Cardiac septum (tissue), 1 donor: ENCODE measurements at regions not wholly inside any gene's neighbourhood (a gene's known extent, or its start where the extent isn't known, plus 50 kb on each side); places are given as distances from the start of the nearest gene placed in this dataset.

Experiments
- DNase-seq: peaks from one replicate; pipeline ENCODE4 v3.0.0-alpha.2; 2020; ENCODE audit warnings: low spot score
- intact Hi-C: fragments of 100-400 bp; cut with DNase I; formaldehyde crosslinking; loops from one replicate; pipeline ENCODE4 v1.14.0; 2022
- donor health status: DM: no; HTN: no; CAD: no.

DNA sequence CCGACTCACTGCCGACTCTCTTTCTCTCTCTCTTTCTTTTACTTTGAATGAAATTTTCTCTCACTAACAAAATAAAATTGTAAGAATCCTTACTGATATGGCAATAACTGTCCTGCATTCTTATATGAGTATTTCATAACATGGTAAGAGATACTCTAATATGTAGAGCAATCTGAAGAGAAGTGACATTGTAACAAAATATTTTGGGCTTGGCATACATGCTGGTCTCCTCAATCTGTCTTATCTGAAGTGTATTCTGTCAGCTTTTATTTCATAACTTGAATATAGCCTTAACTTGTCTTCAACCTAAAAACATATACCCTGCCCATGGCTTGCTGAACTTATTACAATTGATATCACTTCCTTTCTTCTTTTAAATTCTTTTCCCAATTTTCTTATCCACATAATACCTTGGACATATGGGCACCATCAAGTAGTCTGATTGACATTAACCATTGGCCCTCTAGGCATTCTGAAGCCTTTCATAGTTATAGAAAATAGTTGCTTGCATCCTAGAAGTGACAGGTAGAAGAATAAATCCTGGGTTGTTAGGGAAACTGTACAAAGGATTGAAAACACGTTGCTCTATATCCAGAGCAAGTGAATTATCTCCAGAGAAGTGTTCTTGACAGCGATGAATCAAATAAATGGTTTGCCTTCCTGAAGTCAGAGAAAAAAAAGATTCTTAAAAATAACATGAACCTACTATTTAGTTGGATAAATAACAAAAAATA is 537.6 kb upstream of the TYRP1 start:
- intact Hi-C loops, result no loop called here
- no peak for DNase-seq

DNA sequence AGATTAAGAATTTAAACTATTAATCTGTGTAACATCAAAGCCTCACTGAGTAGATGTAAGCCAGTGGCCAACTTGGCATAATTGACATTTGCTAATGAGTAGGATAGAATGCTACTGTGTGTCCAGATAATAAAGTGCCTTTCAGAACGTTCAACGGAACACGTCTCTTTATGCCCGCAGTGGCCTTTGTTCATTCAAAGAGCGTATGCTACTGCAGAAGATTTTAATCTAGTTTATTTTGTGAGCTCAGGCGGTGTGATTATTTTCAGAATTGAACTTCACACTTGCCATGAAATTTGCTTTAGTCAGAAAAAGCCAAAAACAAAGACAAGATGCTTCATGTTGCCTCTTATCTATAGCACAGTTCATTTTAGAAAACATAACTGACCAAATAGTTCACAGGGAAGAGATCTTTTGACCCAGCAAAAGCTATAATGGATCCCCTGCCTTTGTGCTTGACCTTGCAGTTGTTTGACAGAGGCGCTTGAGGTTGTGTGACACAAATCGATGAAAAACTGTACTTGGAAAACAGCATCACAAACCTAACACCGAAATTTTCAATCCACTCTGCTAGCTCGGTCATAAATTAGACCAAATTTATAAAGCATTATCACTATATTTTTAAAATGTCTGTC is 530.9 kb upstream of the TYRP1 start:
- DNase-seq, result no peak
- intact Hi-C loops, result no loop called here

DNA sequence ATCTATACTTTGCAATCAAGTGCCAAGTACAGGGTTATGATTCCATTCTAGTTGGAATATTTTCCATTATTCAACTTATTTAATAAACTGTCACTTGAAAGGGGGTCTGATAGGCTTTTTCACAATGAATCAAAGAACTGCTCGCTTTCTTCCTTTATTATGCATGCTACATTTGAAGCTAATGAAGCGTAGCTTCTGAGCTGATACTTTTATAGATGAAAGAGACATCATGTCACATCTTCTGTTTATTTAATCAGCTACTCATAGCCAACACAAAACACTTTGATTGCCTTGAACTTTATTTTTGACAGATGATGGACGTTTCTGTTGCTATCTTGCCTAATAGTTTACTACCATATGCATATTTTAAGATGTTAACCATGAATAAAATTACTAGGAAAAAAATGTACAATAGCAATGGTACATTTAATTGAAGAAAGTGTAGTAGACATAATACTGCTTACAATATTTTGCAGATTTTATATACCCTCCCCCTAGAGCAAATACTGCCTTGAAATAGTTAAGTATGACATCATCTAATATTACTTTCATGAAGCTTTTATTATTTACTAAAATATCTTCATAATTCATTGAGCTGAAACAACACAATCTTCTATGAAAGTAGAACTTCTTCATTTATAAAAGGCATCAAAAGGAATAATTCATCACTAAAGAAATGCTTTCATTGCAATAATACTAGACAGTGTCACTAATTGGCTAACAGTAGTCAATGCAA is 529.3 kb upstream of the TYRP1 start:
- DNase-seq, result no peak
- intact Hi-C loops, result no loop called here

DNA sequence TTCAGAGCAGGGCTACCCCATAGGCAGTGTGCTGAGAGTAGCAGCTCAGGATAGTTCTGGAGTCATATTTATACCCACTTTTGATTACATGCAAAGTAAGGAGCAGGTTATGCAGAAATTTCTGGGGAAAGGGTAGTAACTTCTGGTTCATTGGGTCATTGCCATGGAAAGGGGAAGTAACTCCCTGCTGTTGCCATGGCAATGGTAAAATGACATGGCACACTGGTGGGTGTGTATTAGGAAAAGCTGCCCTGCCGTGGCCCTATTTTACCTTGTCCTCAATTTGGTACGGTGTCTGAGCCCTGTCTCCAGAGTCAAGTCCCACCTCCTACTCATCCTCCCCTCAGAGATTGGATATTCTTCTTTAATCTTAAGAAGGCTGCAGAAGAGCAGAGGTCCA is 526.7 kb upstream of the TYRP1 start:
- intact Hi-C loops, result no loop called here
- DNase-seq, result no peak

DNA sequence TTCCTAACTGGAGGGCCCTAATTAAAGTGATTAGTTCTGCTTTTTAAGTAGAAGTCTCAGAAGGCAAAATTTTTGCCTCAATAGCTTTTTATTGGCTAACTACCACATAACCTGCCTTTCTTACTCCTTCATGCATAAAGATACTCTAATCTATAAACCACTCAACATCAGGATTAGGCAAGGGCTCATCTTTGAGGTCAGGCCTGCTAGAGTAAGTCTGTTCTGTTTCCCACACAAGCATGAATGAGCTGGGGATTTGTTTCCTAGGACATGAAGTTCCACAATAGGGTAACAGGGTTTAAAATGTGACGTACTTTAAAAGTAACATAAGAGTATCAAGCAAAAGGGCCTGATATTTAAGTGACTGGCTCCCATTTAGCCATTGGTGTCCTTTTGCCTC is 522.7 kb upstream of the TYRP1 start:
- no peak for DNase-seq
- intact Hi-C loops, result no loop called here

DNA sequence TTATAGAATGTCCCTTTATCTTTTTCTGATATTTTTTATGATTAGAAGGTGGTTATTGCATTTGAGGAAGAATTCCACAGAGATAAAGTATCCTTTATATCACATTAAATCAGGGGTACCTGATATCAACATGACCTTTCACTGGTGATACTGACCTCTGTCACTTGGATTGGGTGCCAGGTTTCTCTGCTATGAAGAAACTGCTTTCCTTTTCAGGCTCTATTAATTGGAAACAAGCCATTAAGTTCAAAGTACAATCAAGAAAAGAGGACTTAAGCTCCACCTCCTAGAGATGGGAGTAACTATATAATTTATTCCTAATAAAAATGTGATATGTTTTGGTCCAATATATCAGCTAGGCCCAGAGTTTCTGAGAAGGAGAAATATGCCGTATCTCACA is 514.6 kb upstream of the TYRP1 start:
- intact Hi-C loops, result no loop called here
- no peak for DNase-seq

DNA sequence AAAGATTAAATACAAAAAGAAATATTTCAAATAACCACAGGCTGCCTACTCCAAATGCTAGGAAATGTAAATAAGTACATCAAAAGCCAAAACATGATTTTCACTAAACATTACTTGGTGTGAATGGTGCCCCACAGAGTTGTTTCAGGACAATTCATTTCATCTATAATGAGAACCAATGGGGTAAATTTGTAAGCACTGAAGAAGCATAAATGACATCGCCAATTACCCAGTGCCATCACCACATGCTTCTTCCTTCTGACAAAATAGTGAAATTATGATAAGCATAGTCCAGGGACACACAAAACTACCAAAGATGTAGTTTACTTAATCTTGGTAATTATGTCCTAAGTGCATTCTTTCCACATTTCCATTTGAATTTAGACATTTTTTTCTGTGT is 510.4 kb upstream of the TYRP1 start:
- intact Hi-C loops, result no loop called here
- no peak for DNase-seq

DNA sequence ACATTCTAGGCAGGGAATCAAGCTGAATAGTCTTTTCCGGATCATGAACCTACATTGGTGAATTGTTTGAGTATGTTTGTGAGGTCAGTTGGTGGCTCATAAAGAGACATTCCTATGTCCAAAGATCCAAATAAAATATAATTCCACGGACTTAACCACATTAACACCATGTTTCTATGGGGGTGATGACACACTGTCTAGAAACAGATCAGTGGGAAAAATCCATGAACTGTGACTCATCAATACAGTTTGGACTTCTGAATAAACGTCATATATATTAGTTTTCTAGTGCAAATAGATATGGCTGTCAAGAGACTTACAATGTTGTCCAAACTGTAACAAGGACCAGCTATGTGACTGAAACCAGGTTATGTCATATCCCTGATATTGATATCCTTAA is 509.9 kb upstream of the TYRP1 start:
- no peak for DNase-seq
- intact Hi-C loops, result no loop called here

DNA sequence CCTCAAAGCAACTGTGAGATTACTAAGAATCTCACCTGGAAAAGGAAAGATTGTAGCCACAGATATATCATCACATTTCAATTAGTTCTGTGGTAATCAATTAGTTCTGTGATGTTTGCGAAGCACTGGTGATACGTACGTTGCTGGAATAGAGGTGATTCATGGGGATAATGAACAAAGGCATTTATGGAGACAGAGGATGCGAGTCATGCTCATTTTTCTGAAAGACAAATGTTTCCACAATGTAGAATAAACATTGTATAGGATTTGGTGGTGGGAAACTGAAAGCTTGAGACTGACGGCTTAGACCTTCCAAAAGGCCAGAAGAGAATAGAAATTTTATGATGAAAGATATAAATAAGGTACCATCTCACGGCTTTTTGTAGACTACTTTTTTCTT is 507.3 kb upstream of the TYRP1 start:
- intact Hi-C loops, result no loop called here
- no peak for DNase-seq

DNA sequence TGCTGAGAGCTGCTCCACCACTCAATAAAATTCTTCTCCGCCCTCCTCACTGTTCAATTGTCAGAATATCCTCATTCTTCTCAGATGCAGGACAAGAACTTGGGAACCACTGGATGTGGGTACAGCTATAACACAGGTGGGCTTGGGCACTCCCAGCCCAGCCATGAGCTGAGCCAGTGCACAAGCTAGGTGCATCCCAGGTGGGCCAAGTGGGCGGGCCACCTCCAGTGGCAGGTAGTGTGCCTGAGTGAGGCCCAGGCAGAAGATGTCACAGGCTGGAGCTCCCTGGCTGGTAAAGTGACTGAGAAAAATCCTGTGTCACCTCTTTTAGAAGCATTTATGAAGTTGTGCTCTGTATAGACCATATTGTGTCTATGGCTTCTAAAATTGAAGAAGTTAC is 501.6 kb upstream of the TYRP1 start:
- intact Hi-C loops, result no loop called here
- DNase-seq, result no peak

DNA sequence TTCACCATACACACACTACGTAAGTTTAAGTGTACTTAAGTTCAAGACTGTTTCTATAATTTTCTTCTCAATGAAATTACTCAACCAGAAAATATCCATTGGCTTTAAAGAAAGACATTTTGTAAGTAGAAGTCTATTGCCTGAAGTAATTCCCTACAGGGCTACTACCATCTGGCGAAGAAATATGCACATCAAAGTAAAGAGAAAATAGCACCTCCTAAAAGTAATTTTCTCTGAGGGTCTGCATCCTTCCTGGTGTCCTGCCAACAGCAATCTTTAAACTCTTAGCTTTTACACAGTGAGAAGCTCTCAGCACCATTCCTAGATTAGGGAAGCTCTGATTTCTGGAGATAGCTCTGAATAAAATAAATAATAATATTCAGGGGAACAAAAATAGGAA is 498.5 kb upstream of the TYRP1 start:
- DNase-seq, result no peak
- intact Hi-C loops, result no loop called here

DNA sequence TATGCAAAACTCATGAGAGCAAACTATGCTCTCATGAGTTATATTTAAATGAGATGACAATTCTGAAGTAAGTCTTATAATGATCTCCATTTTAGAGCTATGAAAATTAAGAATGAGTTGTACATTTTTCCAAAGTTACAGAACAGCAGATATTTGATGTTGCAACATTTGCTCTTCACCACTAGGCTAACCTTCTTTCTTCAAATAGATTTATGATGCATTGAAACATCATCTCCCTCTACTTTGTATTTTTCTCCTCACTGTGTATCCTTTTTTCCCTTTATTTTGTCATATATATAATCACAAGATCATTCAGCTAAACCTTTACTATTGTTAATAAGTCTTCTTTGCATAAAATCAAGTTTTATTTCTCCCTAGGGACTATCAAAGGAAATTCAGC is 497.7 kb upstream of the TYRP1 start:
- no peak for DNase-seq
- intact Hi-C loops, result no loop called here

DNA sequence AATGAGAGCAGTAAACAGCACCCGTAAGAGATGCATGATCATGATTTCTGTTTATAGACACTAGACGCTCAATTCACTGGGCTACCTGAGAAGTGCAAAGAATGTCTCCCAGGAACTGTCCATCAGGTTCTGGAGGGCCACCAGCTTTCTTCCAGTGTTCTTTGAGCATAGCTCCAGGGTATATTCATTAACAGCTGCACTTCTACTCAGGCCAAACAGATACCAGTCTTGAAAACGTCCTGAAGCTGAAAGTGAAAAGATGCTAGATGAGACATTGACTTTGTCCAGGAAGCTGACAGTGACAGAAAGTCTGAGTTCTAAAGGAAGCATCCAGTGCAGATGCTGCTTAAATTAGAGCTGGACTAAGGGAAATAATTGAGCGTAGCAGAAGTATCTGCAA is 488.7 kb upstream of the TYRP1 start:
- no peak for DNase-seq
- intact Hi-C loops, result no loop called here

DNA sequence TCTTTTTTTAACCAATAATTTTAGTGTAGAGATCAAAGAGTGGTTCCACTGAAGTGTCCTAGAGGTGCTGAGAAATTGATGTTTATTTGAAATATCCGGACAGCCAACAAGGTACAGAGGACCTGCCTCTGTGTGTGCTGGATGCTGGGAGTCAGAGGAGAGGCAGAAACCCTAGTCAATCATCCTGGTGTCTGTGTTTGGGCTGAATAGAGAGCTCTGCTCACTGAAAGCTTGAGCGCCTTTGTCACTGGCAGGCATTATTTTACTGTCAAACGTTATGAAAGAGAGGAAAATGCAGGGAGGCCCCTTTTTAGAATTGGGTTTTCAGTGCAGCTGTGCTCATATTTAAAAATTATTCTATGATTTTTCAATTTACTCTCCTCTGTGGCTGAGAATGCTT is 480.3 kb upstream of the TYRP1 start:
- DNase-seq, result no peak
- intact Hi-C loops, result no loop called here

DNA sequence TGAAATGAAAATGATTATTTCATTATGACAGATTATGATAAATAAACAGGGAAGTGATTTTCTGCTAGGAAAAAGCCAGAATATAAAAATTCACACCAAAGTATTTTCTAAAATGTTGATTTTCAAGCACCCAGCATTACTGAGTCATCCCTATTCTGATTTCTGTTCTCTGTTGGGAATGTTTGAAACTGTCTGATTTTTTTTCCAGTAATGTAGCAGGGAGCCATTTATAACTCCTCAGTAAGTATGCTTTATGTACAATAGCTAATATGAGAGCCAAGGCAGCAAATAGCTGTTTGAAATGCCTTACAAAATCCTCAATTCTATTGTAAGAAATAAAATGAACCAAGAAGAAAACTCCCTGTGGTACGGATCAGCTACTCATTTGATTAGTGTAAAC is 471.7 kb upstream of the TYRP1 start:
- DNase-seq, result no peak

DNA sequence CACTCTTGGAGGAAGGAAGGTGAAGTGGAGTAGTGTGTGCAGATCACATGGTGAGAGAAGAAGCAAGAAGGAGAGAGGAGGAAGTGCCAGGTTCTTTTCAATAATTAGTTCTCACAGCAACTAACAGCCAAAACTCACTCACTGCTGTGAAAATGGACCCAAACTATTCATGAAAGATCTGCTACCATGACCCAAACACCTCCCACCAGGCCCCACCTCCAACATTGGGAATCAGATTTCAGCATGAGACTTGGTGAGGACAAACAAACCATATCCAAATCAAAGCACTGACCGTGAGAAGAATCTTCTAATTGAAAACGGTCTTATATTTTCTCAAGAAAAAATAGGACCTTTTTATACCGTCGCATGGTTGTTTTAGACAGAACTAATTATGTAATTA is 468.7 kb upstream of the TYRP1 start:
- no peak for DNase-seq
- intact Hi-C loops, result no loop called here

More for the DNA sequence above, 471.7 kb upstream of the TYRP1 start:
- intact Hi-C loops, result no loop called here

DNA sequence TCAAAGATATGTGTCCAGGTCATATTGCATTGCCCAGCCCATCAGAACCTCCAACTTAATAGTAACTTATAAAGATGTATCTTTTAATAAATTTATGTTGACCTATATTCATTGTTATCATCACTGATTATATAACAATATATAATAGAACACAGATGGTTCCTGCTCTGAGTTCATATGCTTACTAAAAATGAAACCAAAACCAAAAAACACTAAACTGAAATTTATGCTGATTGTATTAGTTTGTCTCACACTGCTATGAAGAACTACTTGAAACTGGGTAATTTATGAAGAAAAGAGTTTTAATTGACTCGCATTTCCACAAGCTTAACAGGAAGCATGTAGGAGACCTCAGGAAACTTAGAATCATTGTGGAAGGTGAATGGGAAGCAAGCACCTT is 462.5 kb upstream of the TYRP1 start:
- DNase-seq, result no peak
- intact Hi-C loops, result no loop called here

DNA sequence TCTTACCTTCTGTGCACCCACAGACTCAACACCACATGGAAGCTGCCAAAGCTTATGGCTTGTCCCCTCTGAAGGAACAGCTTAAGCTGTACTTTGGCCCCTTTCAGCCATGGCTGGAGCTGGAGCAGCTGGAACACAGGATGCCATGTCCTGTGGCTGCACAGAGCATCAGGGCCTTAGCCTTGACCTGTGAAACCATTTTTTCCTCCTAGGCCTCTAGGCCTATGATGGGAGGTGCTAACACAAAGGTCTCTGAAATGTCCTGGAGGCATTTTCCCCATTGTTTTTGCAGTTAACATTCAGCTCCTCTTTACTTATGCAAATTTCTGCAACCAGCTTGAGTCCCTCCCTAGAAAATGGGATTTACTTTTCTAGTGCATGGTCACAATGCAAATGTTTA is 461.4 kb upstream of the TYRP1 start:
- intact Hi-C loops, result no loop called here

DNA sequence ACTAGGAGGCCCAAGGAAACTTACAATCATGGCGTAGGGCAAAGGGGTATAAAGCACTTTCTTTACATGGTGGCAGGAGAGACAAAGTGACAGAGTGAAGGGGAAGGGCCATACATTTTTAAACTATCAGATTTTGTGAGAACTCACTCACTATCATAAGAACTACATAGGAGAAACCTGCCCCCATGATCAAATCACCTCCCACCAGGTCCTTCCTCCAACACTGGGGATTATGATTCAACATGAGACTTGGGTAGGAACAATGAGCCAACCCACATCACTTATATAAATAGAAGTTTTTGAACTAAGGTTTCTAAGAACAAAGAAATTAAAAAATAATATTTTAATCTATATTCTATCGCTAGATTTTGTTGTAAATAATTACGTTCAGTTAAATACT is 460.3 kb upstream of the TYRP1 start:
- intact Hi-C loops, result no loop called here
- no peak for DNase-seq

More for the DNA sequence above, 461.4 kb upstream of the TYRP1 start:
- no peak for DNase-seq

DNA sequence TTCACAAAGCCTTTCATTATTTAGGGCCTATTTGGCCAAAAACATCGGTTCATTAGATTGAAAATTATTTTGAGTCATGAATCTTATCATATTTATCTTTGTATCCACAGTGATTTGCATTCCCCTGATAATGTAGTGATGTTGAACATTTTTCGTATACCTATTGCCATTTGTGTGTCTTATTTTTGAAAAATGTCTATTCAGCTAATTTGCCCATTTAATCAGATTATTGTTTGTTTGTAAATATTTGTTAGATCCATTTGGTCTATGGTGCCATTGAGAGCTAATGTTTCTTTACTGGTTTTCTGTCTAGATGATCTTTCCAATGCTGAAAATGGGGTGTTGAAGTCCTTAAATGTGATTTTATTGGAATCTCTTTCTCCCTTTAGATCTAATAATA is 439.2 kb upstream of the TYRP1 start:
- intact Hi-C loops, result no loop called here
- no peak for DNase-seq

DNA sequence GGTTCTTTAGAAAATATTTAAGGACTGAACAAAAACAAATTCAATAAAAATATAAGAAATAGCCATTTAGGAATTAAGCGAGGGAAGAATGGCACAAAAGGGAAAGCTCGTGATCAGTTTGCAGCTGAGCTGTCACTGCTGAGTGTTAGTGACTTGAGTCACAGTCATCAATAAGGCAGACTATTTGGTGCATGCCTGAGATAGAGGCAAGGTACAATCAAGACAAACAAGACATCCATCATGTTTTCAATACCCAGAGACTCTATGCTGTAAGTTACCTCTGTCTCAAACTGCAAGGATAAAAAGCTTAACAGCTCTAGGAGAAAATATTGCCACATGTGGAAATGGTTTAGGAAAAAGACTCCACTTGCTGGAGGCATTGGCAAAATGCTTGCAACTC is 426.4 kb upstream of the TYRP1 start:
- intact Hi-C loops, result no loop called here
- no peak for DNase-seq
